HG02970 (cell line): ENCODE measurements at regions not wholly inside any gene's neighbourhood (a gene's known extent, or its start where the extent isn't known, plus 50 kb on each side); places are given as distances from the start of the nearest gene placed in this dataset.

Experiments used
- ATAC-seq: cut with Tn5 transposase; IDR thresholded peaks from one replicate; pipeline ENCODE4 v1.9.1; 2021; ENCODE audit warnings: mild to moderate bottlenecking, moderate library complexity, moderate number of reproducible peaks; ENCODE audit not compliant: unreplicated experiment, low FRiP score

- ATAC-seq, result no peak
Observed at GRCh38 chr13:39965309-39965708, 309.8 kb downstream of the COG6 start.

- ATAC-seq, result no peak
Observed at GRCh38 chr13:39967199-39967959, 311.9 kb downstream of the COG6 start.

GRCh38 chr13:39968646-39969475 is 313.4 kb downstream of the COG6 start:
- no peak for ATAC-seq

- no peak for ATAC-seq
Observed at GRCh38 chr13:39970177-39970846, 314.9 kb downstream of the COG6 start.

GRCh38 chr13:39971526-39971925 is 316.1 kb downstream of the COG6 start:
- no peak for ATAC-seq

- ATAC-seq, result no peak
Observed at GRCh38 chr13:39976481-39976880, 321.0 kb downstream of the COG6 start.

GRCh38 chr13:39981056-39981455 is 325.6 kb downstream of the COG6 start:
- ATAC-seq, result no peak

GRCh38 chr13:39982745-39983144 is 327.3 kb downstream of the COG6 start:
- no peak for ATAC-seq

- ATAC-seq, result no peak
Observed at GRCh38 chr13:39985071-39985470, 329.6 kb downstream of the COG6 start.

- no peak for ATAC-seq
Observed at GRCh38 chr13:39988351-39988750, 332.9 kb downstream of the COG6 start.

GRCh38 chr13:39998166-39998565 is 342.7 kb downstream of the COG6 start:
- ATAC-seq, result no peak

GRCh38 chr13:40002016-40002415 is 346.6 kb downstream of the COG6 start:
- no peak for ATAC-seq

GRCh38 chr13:40013554-40013953 is 358.1 kb downstream of the COG6 start:
- ATAC-seq, result no peak

- ATAC-seq, result no peak
Observed at GRCh38 chr13:40016953-40017660, 361.6 kb downstream of the COG6 start.

GRCh38 chr13:40017662-40018262 is 362.3 kb downstream of the COG6 start:
- ATAC-seq, result no peak

- ATAC-seq, result no peak
Observed at GRCh38 chr13:40023595-40024203, 368.2 kb downstream of the COG6 start.

- no peak for ATAC-seq
Observed at GRCh38 chr13:40024204-40024966, 368.9 kb downstream of the COG6 start.

GRCh38 chr13:40024967-40025714 is 369.7 kb downstream of the COG6 start:
- no peak for ATAC-seq
